ENCODE measurements at regions not wholly inside any gene's neighbourhood (a gene's known extent, or its start where the extent isn't known, plus 50 kb on each side); places are given as distances from the start of the nearest gene placed in this dataset.

GRCh38 chr1:165070675-165071074 lies 285.8 kb downstream of the LMX1A start:
- no peaks in the 10 kb centered on the region for H3K4me1 ChIP-seq
- H3K36me3 ChIP-seq, result no peaks in the 10 kb centered on the region
- H3K9me3 ChIP-seq, result no peaks in the 10 kb centered on the region
- DNase-seq (no peak), ATAC-seq (ENCODE audit: low FRiP score in 2 of 2) (no peak)
- H3K27ac ChIP-seq, result no peak overlapping the region
- 91 to 93% methylated on average over 4 of the region's 4 CpGs for WGBS, 2 donors
- no peak for TF ChIP-seq POLR2A (IDR thresholded peaks at IDR 0.05)
- TF ChIP-seq EP300 (IDR thresholded peaks at IDR 0.05), result no peak
- H3K4me3 ChIP-seq, result no peak overlapping the region
- no peaks in the 10 kb centered on the region for H3K27me3 ChIP-seq

DNA sequence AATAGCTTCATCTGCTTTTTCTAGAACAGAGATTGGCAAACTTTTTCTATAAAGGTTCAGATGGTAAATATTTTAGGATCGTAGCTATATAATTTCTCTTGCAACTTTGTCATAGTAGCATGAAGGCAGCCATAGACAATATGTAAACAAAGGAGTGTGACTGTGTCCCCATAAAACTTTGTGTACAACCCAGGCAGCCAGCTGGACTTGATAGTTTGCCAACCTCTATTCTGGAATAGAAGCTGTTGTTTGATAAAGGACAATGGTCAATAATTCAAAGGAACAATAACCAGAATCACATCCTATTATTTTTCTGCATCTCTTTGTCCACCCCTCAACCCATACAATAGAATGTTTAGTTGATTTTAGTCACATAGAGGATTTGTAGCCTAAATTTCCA lies 286.7 kb downstream of the LMX1A start:
- 48 to 57% methylated on average over 1 of the region's 1 CpG for WGBS, 2 donors
- Histone ChIP-seq H3K27ac (no peak overlapping the region), H3K36me3 (no peaks in the 10 kb centered on the region), H3K9me3 (no peaks in the 10 kb centered on the region), H3K4me1 (no peaks in the 10 kb centered on the region), H3K27me3 (no peaks in the 10 kb centered on the region), H3K4me3 (no peak overlapping the region)
- ATAC-seq (ENCODE audit: low FRiP score in 2 of 2), result no peak
- TF ChIP-seq POLR2A (IDR thresholded peaks at IDR 0.05) (no peak), EP300 (IDR thresholded peaks at IDR 0.05) (no peak), POLR2AphosphoS5 (IDR thresholded peaks at IDR 0.05) (no peak)
- TF ChIP-seq, protein P1, sequence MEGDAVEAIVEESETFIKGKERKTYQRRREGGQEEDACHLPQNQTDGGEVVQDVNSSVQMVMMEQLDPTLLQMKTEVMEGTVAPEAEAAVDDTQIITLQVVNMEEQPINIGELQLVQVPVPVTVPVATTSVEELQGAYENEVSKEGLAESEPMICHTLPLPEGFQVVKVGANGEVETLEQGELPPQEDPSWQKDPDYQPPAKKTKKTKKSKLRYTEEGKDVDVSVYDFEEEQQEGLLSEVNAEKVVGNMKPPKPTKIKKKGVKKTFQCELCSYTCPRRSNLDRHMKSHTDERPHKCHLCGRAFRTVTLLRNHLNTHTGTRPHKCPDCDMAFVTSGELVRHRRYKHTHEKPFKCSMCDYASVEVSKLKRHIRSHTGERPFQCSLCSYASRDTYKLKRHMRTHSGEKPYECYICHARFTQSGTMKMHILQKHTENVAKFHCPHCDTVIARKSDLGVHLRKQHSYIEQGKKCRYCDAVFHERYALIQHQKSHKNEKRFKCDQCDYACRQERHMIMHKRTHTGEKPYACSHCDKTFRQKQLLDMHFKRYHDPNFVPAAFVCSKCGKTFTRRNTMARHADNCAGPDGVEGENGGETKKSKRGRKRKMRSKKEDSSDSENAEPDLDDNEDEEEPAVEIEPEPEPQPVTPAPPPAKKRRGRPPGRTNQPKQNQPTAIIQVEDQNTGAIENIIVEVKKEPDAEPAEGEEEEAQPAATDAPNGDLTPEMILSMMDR (IDR thresholded peaks at IDR 0.05), result no peak
- no peak for DNase-seq

- no peaks in the 10 kb centered on the region for H3K4me1 ChIP-seq
- TF ChIP-seq, protein P1 (IDR thresholded peaks at IDR 0.05), result no peak
- TF ChIP-seq EP300 (IDR thresholded peaks at IDR 0.05) (no peak), POLR2AphosphoS5 (IDR thresholded peaks at IDR 0.05) (no peak), POLR2A (IDR thresholded peaks at IDR 0.05) (no peak)
- no peaks in the 10 kb centered on the region for H3K36me3 ChIP-seq
- WGBS, 2 donors, result 81 to 87% methylated on average over 5 of the region's 5 CpGs
- ATAC-seq (ENCODE audit: low FRiP score in 2 of 2), result no peak
- H3K9me3 ChIP-seq, result no peaks in the 10 kb centered on the region
- H3K4me3 ChIP-seq, result no peak overlapping the region
- H3K27ac ChIP-seq, result no peak overlapping the region
- no peak for DNase-seq
- H3K27me3 ChIP-seq, result no peaks in the 10 kb centered on the region
These were observed 287.8 kb downstream of the LMX1A start for GRCh38 chr1:165068741-165069140.

DNA sequence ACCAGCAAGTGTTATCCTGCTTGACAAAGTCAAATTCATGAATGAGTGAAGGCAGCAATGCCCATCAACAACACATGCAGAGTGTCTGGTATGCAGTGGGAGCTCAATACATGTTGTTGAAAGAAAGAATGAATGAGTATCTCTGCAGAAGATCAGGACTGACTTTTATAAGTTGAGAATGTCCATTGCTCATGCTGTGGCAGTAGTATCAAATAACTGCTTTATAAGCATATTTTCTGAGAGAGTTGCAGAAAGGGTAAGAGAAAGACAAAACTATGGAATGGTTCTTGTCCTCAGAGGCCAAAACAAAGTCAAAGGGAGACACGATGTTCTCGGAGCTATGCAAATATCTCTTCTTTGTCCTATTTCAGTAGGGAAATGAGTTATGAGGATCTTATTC lies 288.7 kb downstream of the LMX1A start:
- peaks cover 0 to 5% (median 0%) of the 10 kb centered on the region in 4 donors for H3K4me1 ChIP-seq
- WGBS, 2 donors, result 87 to 96% methylated on average over 2 of the region's 2 CpGs
- no peak overlapping the region for H3K27ac ChIP-seq
- ATAC-seq (ENCODE audit: low FRiP score in 2 of 2) (no peak), DNase-seq (no peak)
- H3K27me3 ChIP-seq, result no peaks in the 10 kb centered on the region
- H3K9me3 ChIP-seq, result no peaks in the 10 kb centered on the region
- TF ChIP-seq POLR2A (IDR thresholded peaks at IDR 0.05) (no peak), EP300 (IDR thresholded peaks at IDR 0.05) (no peak), POLR2AphosphoS5 (IDR thresholded peaks at IDR 0.05) (no peak)
- TF ChIP-seq, protein P1 (IDR thresholded peaks at IDR 0.05), result no peak
- no peaks in the 10 kb centered on the region for H3K36me3 ChIP-seq
- H3K4me3 ChIP-seq, result no peak overlapping the region

GRCh38 chr1:165063181-165063965 lies 293.1 kb downstream of the LMX1A start:
- peak in 1 of 2 donors; percentile 52 for ATAC-seq (ENCODE audit: low FRiP score in 2 of 2)
- Histone ChIP-seq H3K4me1 (peaks cover 0 to 10% (median 3%) of the 10 kb centered on the region in 4 donors), H3K27me3 (no peaks in the 10 kb centered on the region), H3K36me3 (no peaks in the 10 kb centered on the region), H3K4me3 (no peak overlapping the region), H3K27ac (peak overlapping the region in 1 of 4 donors; percentile 49), H3K9me3 (no peaks in the 10 kb centered on the region)
- WGBS, 2 donors, result 42 to 61% methylated on average over 6 of the region's 6 CpGs
- DNase-seq, result no peak
- TF ChIP-seq EP300 (IDR thresholded peaks at IDR 0.05) (no peak), POLR2AphosphoS5 (IDR thresholded peaks at IDR 0.05) (no peak)

DNA sequence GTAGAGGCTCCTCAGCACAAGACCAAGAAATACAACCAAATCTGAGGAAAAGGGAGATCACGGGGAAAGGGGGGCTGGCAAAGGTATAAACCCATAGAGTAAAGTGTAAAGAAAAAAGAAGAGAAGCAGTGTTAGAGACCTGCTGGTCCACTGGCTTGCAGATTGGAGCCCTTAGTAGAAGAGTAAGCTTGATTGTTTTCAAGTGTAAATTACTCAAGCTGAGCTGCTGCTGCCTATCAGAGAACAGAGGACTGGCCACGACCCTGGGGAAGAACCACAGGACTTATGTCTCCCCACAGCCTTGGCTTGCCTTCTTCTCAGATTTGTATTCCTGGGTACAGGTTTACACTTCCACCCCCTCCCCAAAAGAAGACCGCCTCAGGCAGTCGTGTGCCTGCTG lies 294.2 kb downstream of the LMX1A start:
- ATAC-seq (ENCODE audit: low FRiP score in 2 of 2) (no peak), DNase-seq (no peak)
- H3K27ac ChIP-seq, result peak overlapping the region in 1 of 4 donors; percentile 34
- 59 to 65% methylated on average over 4 of the region's 4 CpGs for WGBS, 2 donors
- H3K27me3 ChIP-seq, result no peaks in the 10 kb centered on the region
- peaks cover 0 to 10% (median 3%) of the 10 kb centered on the region in 4 donors for H3K4me1 ChIP-seq
- H3K36me3 ChIP-seq, result no peaks in the 10 kb centered on the region
- TF ChIP-seq POLR2A (IDR thresholded peaks at IDR 0.05) (no peak), EP300 (IDR thresholded peaks at IDR 0.05) (no peak), POLR2AphosphoS5 (IDR thresholded peaks at IDR 0.05) (no peak)
- TF ChIP-seq, protein P1 (IDR thresholded peaks at IDR 0.05), result no peak
- no peak overlapping the region for H3K4me3 ChIP-seq
- H3K9me3 ChIP-seq, result no peaks in the 10 kb centered on the region
